NCI-H1092 (cell line): ENCODE measurements at regions not wholly inside any gene's neighbourhood (a gene's known extent, or its start where the extent isn't known, plus 50 kb on each side); places are given as distances from the start of the nearest gene placed in this dataset.

Source experiments
- DNase-seq: peaks from one replicate; lab custom pipeline; 2025; lab: John Stamatoyannopoulos, UW

GRCh38 chr5:171509467-171509866 is 90.0 kb downstream of the FGF18 start:
- DNase-seq, result no peak

- DNase-seq, result no peak
Measured at GRCh38 chr5:171512397-171512796, 93.0 kb downstream of the FGF18 start.

- no peak for DNase-seq
Measured at GRCh38 chr5:171513591-171513990, 94.1 kb downstream of the FGF18 start.

- DNase-seq, result no peak
Measured at GRCh38 chr5:171518916-171519315, 99.5 kb downstream of the FGF18 start.

- DNase-seq, result no peak
Measured at GRCh38 chr5:171520300-171521174, 101.1 kb downstream of the FGF18 start.

GRCh38 chr5:171521219-171521633 is 101.8 kb downstream of the FGF18 start:
- DNase-seq, result no peak

- DNase-seq, result no peak
Measured at GRCh38 chr5:171521679-171522078, 102.2 kb downstream of the FGF18 start.

- no peak for DNase-seq
Measured at GRCh38 chr5:171523781-171524180, 104.3 kb downstream of the FGF18 start.

GRCh38 chr5:171524466-171524865 is 105.0 kb downstream of the FGF18 start:
- no peak for DNase-seq

GRCh38 chr5:171525085-171525484 is 105.6 kb downstream of the FGF18 start:
- DNase-seq, result no peak

GRCh38 chr5:171528036-171528435 is 108.6 kb downstream of the FGF18 start:
- no peak for DNase-seq

- no peak for DNase-seq
Measured at GRCh38 chr5:171528865-171529614, 109.6 kb downstream of the FGF18 start.

- no peak for DNase-seq
Measured at GRCh38 chr5:171531638-171532037, 112.2 kb downstream of the FGF18 start.

- no peak for DNase-seq
Measured at GRCh38 chr5:171533153-171533552, 113.7 kb downstream of the FGF18 start.

GRCh38 chr5:171534043-171534895 is 114.8 kb downstream of the FGF18 start:
- no peak for DNase-seq

GRCh38 chr5:171535162-171535561 is 115.7 kb downstream of the FGF18 start:
- no peak for DNase-seq

GRCh38 chr5:171537070-171537849 is 117.8 kb downstream of the FGF18 start:
- DNase-seq, result no peak

GRCh38 chr5:171537923-171538537 is 118.6 kb downstream of the FGF18 start:
- DNase-seq, result no peak

- DNase-seq, result no peak
Measured at GRCh38 chr5:171538681-171539080, 119.2 kb downstream of the FGF18 start.

GRCh38 chr5:171540865-171541264 is 121.4 kb downstream of the FGF18 start:
- no peak for DNase-seq

GRCh38 chr5:171541341-171541776 is 121.9 kb downstream of the FGF18 start:
- DNase-seq, result no peak
